SK-N-SH (cell line): ENCODE measurements at regions not wholly inside any gene's neighbourhood (a gene's known extent, or its start where the extent isn't known, plus 50 kb on each side); places are given as distances from the start of the nearest gene placed in this dataset.

Experiments used
- CTCF ChIA-PET: fragments of 300-600, 350-600 bp; formaldehyde crosslinking; extraction: SDS; loops from one replicate; lab custom pipeline; 2021; lab: Yijun Ruan, JAX
- POLR2A ChIA-PET: fragments of 350-600 bp; sonication (Branson Sonifier 250); formaldehyde crosslinking; extraction: SDS; loops from one replicate; lab custom pipeline; 2020; ENCODE audit warnings: antibody characterized with exemption, inconsistent platforms; lab: Yijun Ruan, JAX
- DNase-seq: peaks from one replicate; pipeline ENCODE4 v3.0.0; 2012
- H2AFZ ChIP-seq: fragments of 200-600 bp; sonication (generic); 2 replicates; pipeline ENCODE4 v1.8.1; 2016; ENCODE audit warnings: antibody characterized with exemption, mild to moderate bottlenecking, low read depth
- H3F3A ChIP-seq: fragments of 200-600 bp; sonication (generic); replicated peaks from 2 replicates; pipeline ENCODE3; 2016; ENCODE audit warnings: antibody characterized with exemption, mild to moderate bottlenecking; ENCODE audit not compliant: insufficient read depth
- H3K27ac ChIP-seq, 2 experiments: fragments of 200-500 bp in 1 of 2; fragments of 200-600 bp in 1 of 2; sonication (Bioruptor generic) in 1 of 2; sonication (generic), shearing (Covaris generic) in 1 of 2; 2 replicates each; pipeline versions ENCODE4 v1.5.1 to v1.6.1; 2014 to 2016; ENCODE audit warnings: low read depth in 2 of 2, inconsistent platforms in 1 of 2, low read length in 1 of 2, mild to moderate bottlenecking in 1 of 2, mixed read lengths in 1 of 2
- H3K27me3 ChIP-seq: fragments of 200-600 bp; sonication (generic), shearing (Covaris generic); 2 replicates; pipeline ENCODE4 v1.6.1; 2016; ENCODE audit warnings: mixed run types; ENCODE audit not compliant: insufficient read depth
- H3K36me3 ChIP-seq, 2 experiments: fragments of 200-500 bp in 1 of 2; fragments of 200-600 bp in 1 of 2; sonication (Bioruptor generic) in 1 of 2; sonication (generic) in 1 of 2; replicated peaks in 1 of 2; 2 replicates each; pipeline versions ENCODE3 to v1.5.1; 2014 to 2016; ENCODE audit warnings: low read length in 1 of 2, mild to moderate bottlenecking in 1 of 2; ENCODE audit not compliant: insufficient read depth in 2 of 2, control insufficient read depth in 1 of 2
- H3K4me1 ChIP-seq, 2 experiments: fragments of 200-500 bp in 1 of 2; fragments of 200-600 bp in 1 of 2; sonication (Bioruptor generic) in 1 of 2; sonication (generic), shearing (Covaris generic) in 1 of 2; 2 replicates each; pipeline versions ENCODE4 v1.5.1 to v1.6.1; 2014 to 2016; ENCODE audit warnings: low read depth in 1 of 2, low read length in 1 of 2, mixed run types in 1 of 2; ENCODE audit not compliant: insufficient read depth in 2 of 2, control insufficient read depth in 1 of 2
- H3K4me2 ChIP-seq: fragments of 200-600 bp; sonication (generic), shearing (Covaris generic); 2 replicates; pipeline ENCODE4 v1.6.1; 2017; ENCODE audit warnings: mixed run types
- H3K4me3 ChIP-seq, 2 experiments: fragments of 200-500 bp in 1 of 2; fragments of 200-600 bp in 1 of 2; sonication (Bioruptor generic) in 1 of 2; sonication (generic), shearing (Covaris generic) in 1 of 2; 2 replicates each; pipeline versions ENCODE4 v1.5.1 to v1.8.1; 2014 to 2016; ENCODE audit warnings: low read depth in 2 of 2, inconsistent platforms in 1 of 2, low read length in 1 of 2, mild to moderate bottlenecking in 1 of 2, mixed read lengths in 1 of 2, moderate library complexity in 1 of 2
- H3K79me2 ChIP-seq: fragments of 200-600 bp; sonication (generic); 2 replicates; pipeline ENCODE4 v1.8.1; 2017; ENCODE audit warnings: mild to moderate bottlenecking; ENCODE audit not compliant: insufficient read depth
- H3K9ac ChIP-seq: fragments of 200-600 bp; sonication (generic); 2 replicates; pipeline ENCODE4 v1.6.1; 2017; ENCODE audit warnings: mixed run types
- H3K9me2 ChIP-seq: fragments of 200-600 bp; sonication (generic); 2 replicates; pipeline ENCODE4 v1.6.1; 2017; ENCODE audit warnings: mixed run types
- H3K9me3 ChIP-seq: fragments of 200-600 bp; sonication (generic); 2 replicates; pipeline ENCODE4 v1.6.1; 2017; ENCODE audit warnings: mixed run types, mild to moderate bottlenecking, moderate library complexity
- H4K20me1 ChIP-seq: fragments of 200-600 bp; sonication (generic); 2 replicates; pipeline ENCODE4 v1.6.1; 2017; ENCODE audit warnings: mild to moderate bottlenecking, mixed run types; ENCODE audit not compliant: insufficient read depth
- ELF1 ChIP-seq: IDR thresholded peaks from 2 replicates; pipeline ENCODE4 v1.4.0; 2012
- EZH2phosphoT487 ChIP-seq: fragments of 200-600 bp; sonication (generic); IDR thresholded peaks from 2 replicates; pipeline ENCODE4 v1.6.1; 2017; ENCODE audit warnings: low read depth, mixed run types, mild to moderate bottlenecking, antibody characterized with exemption, moderate library complexity, borderline replicate concordance
- FOSL2 ChIP-seq: IDR thresholded peaks from 2 replicates; pipeline ENCODE4 v1.4.0; 2012; ENCODE audit warnings: low read depth, mild to moderate bottlenecking, moderate library complexity, borderline replicate concordance
- FOXM1 ChIP-seq: IDR thresholded peaks from 2 replicates; pipeline ENCODE4 v1.4.0; 2012; ENCODE audit warnings: low read depth, mild to moderate bottlenecking
- JUND ChIP-seq: IDR thresholded peaks from 2 replicates; pipeline ENCODE4 v1.4.0; 2012
- MXI1 ChIP-seq: IDR thresholded peaks from 2 replicates; pipeline ENCODE4 v1.6.1; 2012; ENCODE audit warnings: mild to moderate bottlenecking, low read depth, low read length, improper control_type of control experiment
- NFIC ChIP-seq: IDR thresholded peaks from 2 replicates; pipeline ENCODE4 v1.4.0; 2012; ENCODE audit warnings: borderline replicate concordance
- NRF1 ChIP-seq: IDR thresholded peaks from 2 replicates; pipeline ENCODE4 v1.6.1; 2012; ENCODE audit warnings: low read depth, mild to moderate bottlenecking, low read length
- POLR2AphosphoS5 ChIP-seq: IDR thresholded peaks from 2 replicates; pipeline ENCODE4 v1.6.1; 2012; ENCODE audit warnings: low read depth, low read length
- RAD21 ChIP-seq: IDR thresholded peaks from 2 replicates; pipeline ENCODE4 v1.6.1; 2012; ENCODE audit warnings: mild to moderate bottlenecking, low read length
- RCOR1 ChIP-seq: fragments of 150-350 bp; IDR thresholded peaks from 2 replicates; pipeline ENCODE4 v1.6.1; 2017; ENCODE audit warnings: antibody characterized with exemption, low read length
- RFX5 ChIP-seq: IDR thresholded peaks from 2 replicates; pipeline ENCODE4 v1.6.1; 2012; ENCODE audit warnings: mild to moderate bottlenecking, improper control_type of control experiment, low read length
- RXRA ChIP-seq: IDR thresholded peaks from 2 replicates; pipeline ENCODE4 v1.4.0; 2012; ENCODE audit warnings: low read depth, mild to moderate bottlenecking, borderline replicate concordance
- SIN3A ChIP-seq: IDR thresholded peaks from 2 replicates; pipeline ENCODE4 v1.6.1; 2012; ENCODE audit warnings: low read depth, mild to moderate bottlenecking, low read length, moderate library complexity, borderline replicate concordance
- SMC3 ChIP-seq: IDR thresholded peaks from 2 replicates; pipeline ENCODE4 v1.6.1; 2012; ENCODE audit warnings: low read depth, low read length, improper control_type of control experiment
- TAF1 ChIP-seq: IDR thresholded peaks from 2 replicates; pipeline ENCODE4 v1.6.1; 2012; ENCODE audit warnings: low read depth, mild to moderate bottlenecking, low read length, moderate library complexity, borderline replicate concordance
- TCF12 ChIP-seq: IDR thresholded peaks from 2 replicates; pipeline ENCODE4 v1.4.0; 2012
- WGBS: methylation state at CpG from one replicate; pipeline ENCODE4 v1.1.6; 2017; ENCODE audit warnings: low lambda C conversion rate; 5-methylcytosine and 5-hydroxymethylcytosine counted together
- TF ChIP-seq, protein P1 (sequence below): fragments of 150-350 bp; IDR thresholded peaks from 2 replicates; pipeline ENCODE4 v1.6.1; 2017; ENCODE audit warnings: antibody characterized with exemption, low read length, low read depth, borderline replicate concordance
- TF ChIP-seq, protein P2 (sequence below): fragments of 200-600 bp; sonication (generic); IDR thresholded peaks from 2 replicates; pipeline ENCODE4 v1.6.1; 2017; ENCODE audit warnings: antibody characterized with exemption, mild to moderate bottlenecking, moderate library complexity
- TF ChIP-seq, protein P3 (sequence below): IDR thresholded peaks from 2 replicates; pipeline ENCODE4 v1.4.0; 2012; ENCODE audit warnings: low read depth
- TF ChIP-seq, protein P4 (sequence below): IDR thresholded peaks from 2 replicates; pipeline ENCODE4 v1.4.0; 2012; ENCODE audit warnings: low read depth, borderline replicate concordance

DNA sequence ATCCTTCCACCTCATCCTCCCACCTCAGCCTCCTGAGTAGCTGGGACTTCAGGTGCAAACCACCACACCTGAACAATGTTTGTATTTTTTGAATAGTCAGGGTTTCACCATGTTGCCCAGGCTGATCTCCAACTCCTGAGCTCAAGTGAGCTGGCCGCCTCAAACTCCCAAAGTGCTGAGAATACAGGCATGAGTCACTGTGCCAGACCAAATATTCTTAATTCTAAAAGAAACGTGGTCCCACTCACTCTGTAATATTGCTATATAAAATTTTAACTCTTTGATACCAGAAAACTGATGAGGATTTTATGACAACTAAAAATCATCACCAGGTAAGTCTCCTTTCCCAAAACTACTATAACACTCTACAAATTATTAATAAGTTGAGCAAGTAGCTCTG, 716.8 kb upstream of the GJE1 start:
- ChIA-PET CTCF (no interaction called here), POLR2A (no interaction called here)
- Histone ChIP-seq H3K4me2 (no peak overlapping the region), H3K27me3 (no peaks in the 10 kb centered on the region), H2AFZ (peak overlapping the region; percentile 72; the same call in 1 of the 2 replicates), H3K9me3 (no peaks in the 10 kb centered on the region), H3K79me2 (no peaks in the 10 kb centered on the region), H3K9ac (no peak overlapping the region), H3K4me1 (no peaks in the 10 kb centered on the region), H4K20me1 (no peaks in the 10 kb centered on the region), H3K4me3 (no peak overlapping the region), H3K9me2 (no peaks in the 10 kb centered on the region), H3K36me3 (no peaks in the 10 kb centered on the region), H3K27ac (no peak overlapping the region), H3F3A (no peaks in the 10 kb centered on the region)
- 28% methylated on average over 2 of the region's 2 CpGs for WGBS
- DNase-seq, result no peak
- TF ChIP-seq, protein P1, sequence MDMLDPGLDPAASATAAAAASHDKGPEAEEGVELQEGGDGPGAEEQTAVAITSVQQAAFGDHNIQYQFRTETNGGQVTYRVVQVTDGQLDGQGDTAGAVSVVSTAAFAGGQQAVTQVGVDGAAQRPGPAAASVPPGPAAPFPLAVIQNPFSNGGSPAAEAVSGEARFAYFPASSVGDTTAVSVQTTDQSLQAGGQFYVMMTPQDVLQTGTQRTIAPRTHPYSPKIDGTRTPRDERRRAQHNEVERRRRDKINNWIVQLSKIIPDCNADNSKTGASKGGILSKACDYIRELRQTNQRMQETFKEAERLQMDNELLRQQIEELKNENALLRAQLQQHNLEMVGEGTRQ, result no peak
- no peak for TF ChIP-seq JUND
- TF ChIP-seq TAF1, result no peak
- TF ChIP-seq SMC3, result no peak
- TF ChIP-seq ELF1, result no peak
- no peak for TF ChIP-seq POLR2AphosphoS5
- no peak for TF ChIP-seq FOXM1
- TF ChIP-seq, protein P2, sequence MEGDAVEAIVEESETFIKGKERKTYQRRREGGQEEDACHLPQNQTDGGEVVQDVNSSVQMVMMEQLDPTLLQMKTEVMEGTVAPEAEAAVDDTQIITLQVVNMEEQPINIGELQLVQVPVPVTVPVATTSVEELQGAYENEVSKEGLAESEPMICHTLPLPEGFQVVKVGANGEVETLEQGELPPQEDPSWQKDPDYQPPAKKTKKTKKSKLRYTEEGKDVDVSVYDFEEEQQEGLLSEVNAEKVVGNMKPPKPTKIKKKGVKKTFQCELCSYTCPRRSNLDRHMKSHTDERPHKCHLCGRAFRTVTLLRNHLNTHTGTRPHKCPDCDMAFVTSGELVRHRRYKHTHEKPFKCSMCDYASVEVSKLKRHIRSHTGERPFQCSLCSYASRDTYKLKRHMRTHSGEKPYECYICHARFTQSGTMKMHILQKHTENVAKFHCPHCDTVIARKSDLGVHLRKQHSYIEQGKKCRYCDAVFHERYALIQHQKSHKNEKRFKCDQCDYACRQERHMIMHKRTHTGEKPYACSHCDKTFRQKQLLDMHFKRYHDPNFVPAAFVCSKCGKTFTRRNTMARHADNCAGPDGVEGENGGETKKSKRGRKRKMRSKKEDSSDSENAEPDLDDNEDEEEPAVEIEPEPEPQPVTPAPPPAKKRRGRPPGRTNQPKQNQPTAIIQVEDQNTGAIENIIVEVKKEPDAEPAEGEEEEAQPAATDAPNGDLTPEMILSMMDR, result no peak
- no peak for TF ChIP-seq TCF12
- no peak for TF ChIP-seq NRF1
- no peak for TF ChIP-seq FOSL2
- no peak for TF ChIP-seq RFX5
- no peak for TF ChIP-seq RAD21

DNA sequence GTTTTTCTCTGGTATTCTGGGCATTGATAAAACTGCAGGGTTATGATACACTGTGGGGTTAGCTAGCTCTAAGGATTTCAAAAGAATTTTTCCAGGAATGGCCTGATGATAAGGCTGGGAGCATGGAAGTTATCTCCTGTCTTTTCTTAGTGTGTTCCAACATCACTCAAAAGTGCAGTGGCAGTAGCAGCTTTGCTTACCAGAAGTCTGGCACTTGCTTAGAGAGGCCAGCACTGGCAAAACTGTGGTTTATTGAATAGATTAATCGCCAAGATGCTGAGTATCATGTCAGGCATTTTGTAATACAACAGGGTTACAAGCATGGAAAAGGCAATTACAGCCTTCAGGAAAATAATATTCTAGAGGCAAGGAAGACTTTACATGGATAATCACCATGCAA, 719.5 kb upstream of the GJE1 start:
- WGBS, result 15% methylated on average over 1 of the region's 1 CpG
- Histone ChIP-seq H3K4me1 (no peaks in the 10 kb centered on the region), H3K9me3 (no peaks in the 10 kb centered on the region), H2AFZ (no peak overlapping the region), H3K79me2 (no peaks in the 10 kb centered on the region), H3F3A (no peaks in the 10 kb centered on the region), H3K36me3 (no peaks in the 10 kb centered on the region), H3K4me2 (no peak overlapping the region), H3K27ac (no peak overlapping the region), H3K27me3 (no peaks in the 10 kb centered on the region), H4K20me1 (no peaks in the 10 kb centered on the region), H3K9ac (no peak overlapping the region), H3K9me2 (no peaks in the 10 kb centered on the region), H3K4me3 (no peak overlapping the region)
- POLR2A ChIA-PET, result no interaction called here
- no peak for DNase-seq
- CTCF ChIA-PET, result no interaction called here
- TF ChIP-seq MXI1 (no peak), SMC3 (no peak), EZH2phosphoT487 (no peak), NFIC (no peak), FOSL2 (no peak), SIN3A (no peak), RCOR1 (no peak), RXRA (no peak)
- TF ChIP-seq, protein P2, result no peak
- TF ChIP-seq, protein P1, result no peak
- TF ChIP-seq, protein P3, sequence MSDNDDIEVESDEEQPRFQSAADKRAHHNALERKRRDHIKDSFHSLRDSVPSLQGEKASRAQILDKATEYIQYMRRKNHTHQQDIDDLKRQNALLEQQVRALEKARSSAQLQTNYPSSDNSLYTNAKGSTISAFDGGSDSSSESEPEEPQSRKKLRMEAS, result no peak
- TF ChIP-seq, protein P4, sequence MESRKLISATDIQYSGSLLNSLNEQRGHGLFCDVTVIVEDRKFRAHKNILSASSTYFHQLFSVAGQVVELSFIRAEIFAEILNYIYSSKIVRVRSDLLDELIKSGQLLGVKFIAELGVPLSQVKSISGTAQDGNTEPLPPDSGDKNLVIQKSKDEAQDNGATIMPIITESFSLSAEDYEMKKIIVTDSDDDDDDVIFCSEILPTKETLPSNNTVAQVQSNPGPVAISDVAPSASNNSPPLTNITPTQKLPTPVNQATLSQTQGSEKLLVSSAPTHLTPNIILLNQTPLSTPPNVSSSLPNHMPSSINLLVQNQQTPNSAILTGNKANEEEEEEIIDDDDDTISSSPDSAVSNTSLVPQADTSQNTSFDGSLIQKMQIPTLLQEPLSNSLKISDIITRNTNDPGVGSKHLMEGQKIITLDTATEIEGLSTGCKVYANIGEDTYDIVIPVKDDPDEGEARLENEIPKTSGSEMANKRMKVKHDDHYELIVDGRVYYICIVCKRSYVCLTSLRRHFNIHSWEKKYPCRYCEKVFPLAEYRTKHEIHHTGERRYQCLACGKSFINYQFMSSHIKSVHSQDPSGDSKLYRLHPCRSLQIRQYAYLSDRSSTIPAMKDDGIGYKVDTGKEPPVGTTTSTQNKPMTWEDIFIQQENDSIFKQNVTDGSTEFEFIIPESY, result no peak
